NCI-H345 (cell line): ENCODE measurements at regions not wholly inside any gene's neighbourhood (a gene's known extent, or its start where the extent isn't known, plus 50 kb on each side); places are given as distances from the start of the nearest gene placed in this dataset.

Experiments used
- DNase-seq: peaks from one replicate; lab custom pipeline; 2025; lab: John Stamatoyannopoulos, UW

DNA sequence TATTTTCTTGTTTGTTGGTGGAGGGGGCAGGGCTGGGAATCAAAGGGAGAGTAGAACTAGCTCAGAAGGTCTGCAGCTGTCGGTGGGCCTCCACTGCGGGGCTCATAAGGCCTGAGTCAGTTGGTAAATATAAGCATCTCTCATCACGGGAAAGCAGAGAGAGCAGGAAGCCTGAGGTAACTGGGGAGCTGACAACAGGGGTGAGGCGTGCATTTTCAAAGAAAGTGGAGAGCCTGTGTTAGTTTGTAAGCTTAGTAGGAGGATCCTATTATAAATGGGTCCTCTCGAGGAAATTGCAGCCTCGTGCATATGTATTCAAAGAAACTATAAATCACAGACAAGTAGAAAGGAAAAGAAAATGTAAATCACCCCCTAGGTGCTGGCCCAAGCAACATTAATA is 221.0 kb upstream of the CDH13 start:
- no peak for DNase-seq

- no peak for DNase-seq
Observed at GRCh38 chr16:82404586-82405315, 222.0 kb upstream of the CDH13 start.

DNA sequence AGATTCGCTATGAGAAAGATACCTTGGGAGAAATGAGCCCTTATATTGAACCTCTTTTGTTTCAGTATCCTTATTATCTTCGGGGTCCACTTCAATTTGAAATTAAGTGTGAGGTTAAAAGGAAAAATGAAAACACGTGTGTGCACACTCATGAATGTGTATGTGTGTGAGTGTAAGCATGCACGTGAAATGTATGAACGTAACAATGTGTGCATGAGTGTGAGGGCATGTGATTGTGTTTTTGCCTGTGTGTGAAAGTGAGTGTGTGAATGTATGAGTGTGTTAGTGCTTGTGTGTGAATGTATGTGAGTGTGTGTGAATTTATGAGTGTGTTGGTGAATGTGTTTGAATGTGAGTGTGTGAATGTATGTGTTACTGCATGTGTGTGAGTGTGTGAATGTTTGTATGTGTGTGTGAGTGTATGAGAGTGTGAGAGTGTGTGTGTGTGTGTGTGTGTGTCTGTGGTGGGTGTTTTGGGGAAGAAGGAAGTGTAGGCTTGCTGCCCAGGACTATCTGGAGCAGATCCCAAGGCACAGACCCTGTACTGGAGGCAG is 224.0 kb upstream of the CDH13 start:
- DNase-seq = no peak

- no peak for DNase-seq
Observed at GRCh38 chr16:82400046-82400445, 226.7 kb upstream of the CDH13 start.

DNA sequence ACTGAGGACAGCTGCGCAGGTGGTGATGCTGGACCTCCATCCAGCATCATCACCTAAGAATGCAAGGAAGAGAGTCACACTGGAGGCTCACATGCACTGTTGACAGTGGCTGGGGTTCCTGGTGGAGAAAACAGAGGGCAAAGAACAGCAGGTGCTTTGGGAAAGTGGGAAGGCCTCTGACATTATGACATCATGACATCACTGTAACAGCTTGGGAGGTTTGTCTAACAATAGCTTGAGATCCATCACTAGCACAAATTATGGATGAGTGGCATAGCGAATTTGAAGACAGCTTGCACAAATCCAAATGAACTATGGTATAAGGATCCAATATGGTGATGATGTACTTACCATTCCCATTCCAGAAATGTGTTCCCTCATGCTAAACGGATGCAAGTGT is 226.5 kb upstream of the MPHOSPH6 start:
- DNase-seq = no peak

DNA sequence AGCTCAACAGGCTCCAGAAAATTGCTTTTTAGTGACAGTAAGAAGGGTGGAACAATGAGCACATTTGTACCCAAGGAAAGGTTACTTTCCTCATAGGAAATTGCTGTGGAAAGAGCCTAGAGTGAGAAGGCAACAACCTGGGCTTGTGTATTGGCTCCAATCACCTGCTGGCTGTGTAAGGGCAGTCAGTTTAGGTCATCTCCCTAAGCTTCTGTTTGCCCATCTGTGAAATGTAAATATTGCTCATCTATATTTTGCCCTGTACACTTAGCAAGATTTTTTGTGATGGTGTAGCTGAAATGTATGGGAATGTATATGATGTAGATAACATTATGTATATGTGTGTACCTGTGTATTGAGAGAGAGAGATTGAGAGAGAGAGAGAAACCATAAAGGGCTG is 225.2 kb upstream of the MPHOSPH6 start:
- DNase-seq = no peak

DNA sequence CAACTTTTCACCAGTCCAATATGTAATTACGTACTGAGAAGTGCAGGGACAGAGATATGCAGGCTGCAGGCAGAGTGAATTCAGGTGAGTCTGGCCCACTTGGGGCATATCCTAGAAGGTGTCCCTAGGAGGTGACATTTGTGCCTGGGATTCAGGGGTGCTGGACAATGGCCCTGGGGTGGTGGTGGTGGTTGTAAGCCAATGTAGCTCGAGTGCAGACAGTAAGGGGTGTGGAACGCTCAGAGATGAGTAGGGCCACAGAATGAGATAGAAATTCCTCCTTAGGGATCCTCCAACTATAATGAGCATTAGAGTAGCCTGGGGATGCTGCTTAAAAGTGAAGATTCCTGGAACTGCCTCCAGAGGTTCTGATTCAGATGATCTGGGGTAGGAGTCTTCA is 221.7 kb upstream of the MPHOSPH6 start:
- no peak for DNase-seq

- DNase-seq = no peak
Observed at GRCh38 chr16:82389956-82390650, 220.1 kb upstream of the MPHOSPH6 start.

DNA sequence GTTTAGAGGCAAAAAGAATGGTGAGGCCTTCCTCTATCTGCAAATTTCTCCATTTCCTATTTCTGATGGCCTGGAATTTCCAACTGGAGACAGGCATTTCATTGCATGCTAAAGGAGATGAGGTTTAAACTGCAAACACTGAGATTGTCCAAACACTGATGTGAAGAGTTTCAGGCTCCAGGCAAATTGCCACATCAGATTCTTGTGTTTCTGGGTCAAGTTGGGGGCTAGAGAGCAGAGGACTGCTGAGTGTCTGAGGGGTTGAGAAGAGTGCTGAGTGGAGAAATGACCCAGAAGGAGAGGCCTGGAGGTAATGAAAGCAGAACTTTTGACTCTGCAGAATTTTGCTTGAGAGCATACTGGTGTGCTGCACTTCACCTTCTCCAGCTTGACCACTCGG is 216.7 kb upstream of the MPHOSPH6 start:
- DNase-seq = no peak

DNA sequence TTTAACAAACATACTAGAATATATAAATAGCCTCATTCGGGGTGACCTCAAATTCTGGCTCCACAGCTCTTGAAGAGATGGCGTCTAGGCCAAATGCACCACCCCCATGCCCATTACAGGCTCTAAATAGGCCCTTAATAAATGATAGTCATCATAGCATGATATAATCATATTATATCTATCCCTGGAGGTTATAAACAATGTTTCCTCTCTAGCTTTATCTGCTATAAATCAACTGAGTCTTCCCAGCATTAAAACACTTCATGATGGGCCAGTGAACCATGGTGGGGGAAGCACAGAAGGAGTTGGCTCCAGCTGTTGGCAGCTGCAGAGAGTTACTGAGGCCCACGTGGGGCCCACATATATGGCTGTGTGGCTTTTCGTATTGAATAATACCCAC is 214.9 kb upstream of the MPHOSPH6 start:
- no peak for DNase-seq

GRCh38 chr16:82384017-82384416 is 214.0 kb upstream of the MPHOSPH6 start:
- no peak for DNase-seq

DNA sequence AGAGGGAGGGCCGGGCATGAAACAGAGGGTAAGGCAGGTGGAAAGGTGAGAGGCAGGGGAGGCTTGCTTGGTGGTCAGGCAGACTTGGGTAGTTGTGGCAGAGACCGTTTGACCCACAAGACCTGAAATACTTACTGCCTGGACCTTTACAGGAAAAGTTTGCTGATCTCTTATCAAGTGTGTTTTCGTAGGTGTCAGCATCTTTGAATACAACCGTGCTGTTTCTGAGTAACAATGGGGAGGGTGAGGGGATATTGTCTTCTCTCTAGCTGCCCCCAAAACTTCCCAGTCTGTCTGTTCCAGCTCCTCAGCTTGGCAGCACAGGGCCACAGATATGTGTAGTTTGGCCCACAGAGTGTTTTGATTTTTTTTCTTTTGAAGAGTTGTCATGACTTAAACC is 212.5 kb upstream of the MPHOSPH6 start:
- DNase-seq = no peak

DNA sequence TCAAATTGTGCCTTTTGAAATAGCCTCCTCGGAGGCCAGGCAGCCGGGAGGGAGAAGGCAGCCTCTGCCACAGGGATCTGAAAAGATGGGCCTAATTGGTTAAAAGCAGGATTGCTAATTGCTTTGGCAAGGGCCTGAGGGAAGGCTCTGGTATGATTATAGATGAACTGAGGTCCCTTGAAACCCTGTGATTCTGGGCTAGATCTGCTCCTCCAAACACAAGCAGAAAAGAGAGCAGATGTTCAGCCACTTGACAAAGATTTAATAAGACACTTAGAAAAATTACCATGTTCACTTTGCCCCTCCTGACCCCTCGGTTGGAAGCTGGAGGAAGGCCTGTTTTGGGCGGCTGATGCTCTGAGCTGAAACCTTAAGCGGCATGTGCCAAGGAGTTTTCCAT is 209.5 kb upstream of the MPHOSPH6 start:
- no peak for DNase-seq

GRCh38 chr16:82373976-82374375 is 204.0 kb upstream of the MPHOSPH6 start:
- DNase-seq = no peak

GRCh38 chr16:82370282-82370681 is 200.3 kb upstream of the MPHOSPH6 start:
- DNase-seq = no peak

DNA sequence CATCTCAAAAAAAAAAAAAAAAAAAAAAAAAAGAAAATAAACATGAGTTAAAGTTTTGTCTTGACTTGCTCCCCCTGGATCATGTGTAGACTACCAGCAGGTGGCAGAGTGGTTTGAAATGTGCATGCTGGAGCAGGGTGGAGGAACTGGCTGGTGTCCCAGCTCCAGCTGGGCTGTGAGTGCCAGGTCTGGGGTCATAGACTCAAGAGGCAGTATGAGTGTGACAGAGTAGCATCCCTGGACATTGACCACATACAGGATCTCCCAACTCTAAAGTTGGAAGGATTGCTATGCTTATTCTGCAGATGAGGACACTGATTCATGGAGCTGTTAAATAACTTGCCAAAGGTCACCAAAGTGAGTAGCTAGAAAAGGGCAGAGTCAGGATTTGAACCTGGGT is 198.0 kb upstream of the MPHOSPH6 start:
- DNase-seq = no peak

DNA sequence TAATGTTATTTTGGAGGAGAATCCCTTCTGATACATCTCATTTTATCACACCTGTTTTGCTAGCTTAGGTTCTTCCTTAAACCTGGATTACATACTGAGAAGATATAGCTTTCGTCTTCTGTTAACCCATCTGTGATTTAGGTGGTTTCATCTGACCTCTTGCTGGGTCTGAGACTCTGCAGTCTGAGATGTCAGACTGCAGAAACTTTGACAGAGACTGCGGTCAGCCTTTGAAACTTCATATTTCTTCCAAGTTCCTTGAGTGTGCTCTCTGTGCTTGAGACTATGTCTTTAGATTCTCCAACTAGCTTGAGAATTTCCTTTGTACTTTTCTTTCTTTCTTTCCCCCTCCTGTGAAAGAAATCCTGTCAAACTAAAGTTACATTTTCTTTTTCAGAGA is 196.4 kb upstream of the MPHOSPH6 start:
- no peak for DNase-seq

- no peak for DNase-seq
Observed at GRCh38 chr16:82364690-82365089, 194.7 kb upstream of the MPHOSPH6 start.

- no peak for DNase-seq
Observed at GRCh38 chr16:82363026-82363816, 193.2 kb upstream of the MPHOSPH6 start.

DNA sequence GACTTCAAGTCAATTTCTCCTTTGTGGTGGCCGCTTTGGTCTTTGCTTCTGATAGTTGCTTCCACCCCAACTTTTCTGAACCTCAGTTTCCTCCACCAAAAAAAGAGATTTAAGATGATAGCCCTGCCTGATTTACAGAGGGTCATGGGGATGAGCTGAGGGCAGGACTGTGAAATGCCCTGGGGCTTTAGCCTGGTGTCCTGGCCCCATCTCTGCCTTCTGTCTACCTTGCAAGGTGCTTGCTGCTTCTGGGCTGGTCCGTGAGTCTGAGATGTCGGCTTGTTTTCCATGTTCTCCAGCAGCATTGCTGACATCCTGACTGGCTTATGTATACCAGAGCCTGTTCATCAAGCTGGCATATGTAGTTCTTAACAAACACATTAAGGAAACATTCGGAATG is 191.9 kb upstream of the MPHOSPH6 start:
- no peak for DNase-seq

- no peak for DNase-seq
Observed at GRCh38 chr16:82360024-82360783, 190.2 kb upstream of the MPHOSPH6 start.

- no peak for DNase-seq
Observed at GRCh38 chr16:82358606-82359221, 188.7 kb upstream of the MPHOSPH6 start.
